A673 (cell line): ENCODE measurements at regions not wholly inside any gene's neighbourhood (a gene's known extent, or its start where the extent isn't known, plus 50 kb on each side); places are given as distances from the start of the nearest gene placed in this dataset.

ENCODE experiments used
- CTCF ChIP-seq: fragments of 300-800, 200-600 bp; sonication (generic); conservative IDR thresholded peaks from 2 replicates; pipeline ENCODE4 v1.5.1; 2017; ENCODE audit warnings: low read depth, mild to moderate bottlenecking, antibody characterized with exemption, low read length, moderate library complexity, mixed read lengths
- EZH2 ChIP-seq: fragments of 200-600 bp; sonication (generic); IDR thresholded peaks from 2 replicates; pipeline ENCODE4 v1.6.1; 2017; ENCODE audit warnings: borderline replicate concordance, low read depth, mild to moderate bottlenecking, mixed read lengths, antibody characterized with exemption, low read length; ENCODE audit not compliant: poor library complexity, severe bottlenecking

GRCh38 chr17:63102034-63102433 lies 136.0 kb downstream of the TANC2 start:
- no peak for TF ChIP-seq CTCF
- TF ChIP-seq EZH2, result no peak
